ENCODE measurements at regions not wholly inside any gene's neighbourhood (a gene's known extent, or its start where the extent isn't known, plus 50 kb on each side); places are given as distances from the start of the nearest gene placed in this dataset.

DNA sequence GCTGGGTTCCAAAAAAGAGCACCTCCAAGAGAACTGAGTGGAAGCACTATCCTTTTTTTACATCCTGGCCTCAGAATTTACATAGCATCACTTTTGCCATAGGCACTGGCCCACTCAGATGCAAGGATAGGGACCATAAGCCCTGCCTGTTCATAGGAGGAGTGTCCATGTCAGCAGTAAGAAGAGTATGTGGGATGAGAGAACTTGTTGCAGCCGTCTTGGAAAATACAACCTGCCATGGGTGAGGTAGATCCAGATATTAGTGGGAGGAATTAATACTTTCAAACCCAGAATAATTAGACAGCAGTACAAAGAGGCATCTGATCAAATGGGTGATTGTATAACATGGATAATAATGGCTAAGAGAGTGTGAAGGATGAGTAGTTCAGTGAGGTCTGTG is 110.7 kb upstream of the CELF4 start:
- TF ChIP-seq, protein P1, sequence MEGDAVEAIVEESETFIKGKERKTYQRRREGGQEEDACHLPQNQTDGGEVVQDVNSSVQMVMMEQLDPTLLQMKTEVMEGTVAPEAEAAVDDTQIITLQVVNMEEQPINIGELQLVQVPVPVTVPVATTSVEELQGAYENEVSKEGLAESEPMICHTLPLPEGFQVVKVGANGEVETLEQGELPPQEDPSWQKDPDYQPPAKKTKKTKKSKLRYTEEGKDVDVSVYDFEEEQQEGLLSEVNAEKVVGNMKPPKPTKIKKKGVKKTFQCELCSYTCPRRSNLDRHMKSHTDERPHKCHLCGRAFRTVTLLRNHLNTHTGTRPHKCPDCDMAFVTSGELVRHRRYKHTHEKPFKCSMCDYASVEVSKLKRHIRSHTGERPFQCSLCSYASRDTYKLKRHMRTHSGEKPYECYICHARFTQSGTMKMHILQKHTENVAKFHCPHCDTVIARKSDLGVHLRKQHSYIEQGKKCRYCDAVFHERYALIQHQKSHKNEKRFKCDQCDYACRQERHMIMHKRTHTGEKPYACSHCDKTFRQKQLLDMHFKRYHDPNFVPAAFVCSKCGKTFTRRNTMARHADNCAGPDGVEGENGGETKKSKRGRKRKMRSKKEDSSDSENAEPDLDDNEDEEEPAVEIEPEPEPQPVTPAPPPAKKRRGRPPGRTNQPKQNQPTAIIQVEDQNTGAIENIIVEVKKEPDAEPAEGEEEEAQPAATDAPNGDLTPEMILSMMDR (IDR thresholded peaks at IDR 0.05; ENCODE audit: low read depth, low read length): no peak
- no peak for TF ChIP-seq POLR2A (IDR thresholded peaks at IDR 0.05; ENCODE audit: extremely low read depth, insufficient read length)
- TF ChIP-seq, protein P2, sequence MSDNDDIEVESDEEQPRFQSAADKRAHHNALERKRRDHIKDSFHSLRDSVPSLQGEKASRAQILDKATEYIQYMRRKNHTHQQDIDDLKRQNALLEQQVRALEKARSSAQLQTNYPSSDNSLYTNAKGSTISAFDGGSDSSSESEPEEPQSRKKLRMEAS (IDR thresholded peaks at IDR 0.05; ENCODE audit: low read depth, low read length): no peak
- no peak for TF ChIP-seq MYC (IDR thresholded peaks at IDR 0.05; ENCODE audit: low read depth, low read length)
